HG03457 (cell line): ENCODE measurements at regions not wholly inside any gene's neighbourhood (a gene's known extent, or its start where the extent isn't known, plus 50 kb on each side); places are given as distances from the start of the nearest gene placed in this dataset.

ENCODE experiments used
- ATAC-seq: cut with Tn5 transposase; IDR thresholded peaks from one replicate; pipeline ENCODE4 v1.9.1; 2021; ENCODE audit warnings: moderate number of reproducible peaks; ENCODE audit not compliant: unreplicated experiment

GRCh38 chr16:80366023-80366422 lies 174.8 kb upstream of the DYNLRB2 start:
- no peak for ATAC-seq

DNA sequence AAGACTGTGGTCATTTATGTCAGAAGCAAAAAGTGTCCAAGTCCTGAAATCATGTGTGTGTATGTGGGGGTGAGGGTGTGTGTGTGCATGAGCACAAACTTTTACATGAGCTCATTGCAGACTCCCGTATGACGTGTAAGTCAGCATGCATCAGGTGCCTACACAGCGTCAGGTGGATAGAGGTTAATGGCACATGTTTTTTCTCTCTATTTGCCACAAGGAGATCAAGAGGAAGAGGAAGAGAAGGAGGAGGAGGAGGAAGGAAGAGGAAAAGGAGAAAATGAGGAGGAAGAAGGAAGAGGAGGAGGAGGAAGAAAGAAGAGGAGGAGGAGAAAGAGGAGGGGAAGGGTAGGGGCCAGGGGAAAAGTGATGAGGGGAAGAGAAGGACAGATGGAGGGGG lies 178.0 kb upstream of the DYNLRB2 start:
- no peak for ATAC-seq

DNA sequence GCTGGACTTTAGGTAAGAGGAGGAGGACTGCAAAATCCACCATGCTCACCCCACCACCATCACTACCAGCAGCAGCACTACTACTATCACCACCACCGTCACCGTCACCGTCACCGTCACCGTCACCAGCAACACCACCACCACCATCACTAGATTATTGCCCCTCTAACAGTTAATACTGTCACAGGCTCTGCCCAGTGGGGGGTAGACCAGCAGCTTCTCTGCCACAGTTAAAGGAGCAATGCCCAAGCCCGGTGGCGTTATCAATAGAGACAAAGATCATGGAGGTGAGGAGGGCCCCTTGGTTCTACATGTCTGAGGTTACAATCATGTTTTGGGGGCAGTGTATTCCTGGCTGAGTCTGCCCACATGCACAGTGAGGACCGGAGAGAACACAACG lies 184.4 kb upstream of the DYNLRB2 start:
- ATAC-seq: no peak

GRCh38 chr16:80355335-80355734 lies 185.5 kb upstream of the DYNLRB2 start:
- no peak for ATAC-seq

GRCh38 chr16:80350061-80350460 lies 190.7 kb upstream of the DYNLRB2 start:
- ATAC-seq: no peak

DNA sequence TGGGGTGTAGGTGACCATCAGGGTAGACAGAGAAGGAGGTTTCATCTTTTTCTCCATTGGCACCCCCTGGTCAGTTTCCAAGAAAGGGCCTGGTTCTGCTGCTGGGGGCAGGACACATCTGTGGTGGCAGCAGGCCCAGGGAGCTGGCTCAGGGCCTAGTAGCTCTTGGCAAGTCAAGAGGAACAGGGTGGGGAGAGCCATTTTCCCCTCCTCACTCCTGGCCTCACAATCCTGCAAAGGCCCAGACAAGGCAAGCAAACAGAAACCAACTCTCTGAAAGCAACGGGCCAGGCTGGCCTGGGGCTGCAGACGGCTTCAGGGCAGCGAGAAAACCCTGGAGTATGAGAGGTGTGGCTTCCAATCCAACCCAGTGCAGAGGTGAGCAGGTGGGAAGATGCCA lies 192.9 kb upstream of the DYNLRB2 start:
- no peak for ATAC-seq

GRCh38 chr16:80347002-80347401 lies 193.8 kb upstream of the DYNLRB2 start:
- no peak for ATAC-seq

DNA sequence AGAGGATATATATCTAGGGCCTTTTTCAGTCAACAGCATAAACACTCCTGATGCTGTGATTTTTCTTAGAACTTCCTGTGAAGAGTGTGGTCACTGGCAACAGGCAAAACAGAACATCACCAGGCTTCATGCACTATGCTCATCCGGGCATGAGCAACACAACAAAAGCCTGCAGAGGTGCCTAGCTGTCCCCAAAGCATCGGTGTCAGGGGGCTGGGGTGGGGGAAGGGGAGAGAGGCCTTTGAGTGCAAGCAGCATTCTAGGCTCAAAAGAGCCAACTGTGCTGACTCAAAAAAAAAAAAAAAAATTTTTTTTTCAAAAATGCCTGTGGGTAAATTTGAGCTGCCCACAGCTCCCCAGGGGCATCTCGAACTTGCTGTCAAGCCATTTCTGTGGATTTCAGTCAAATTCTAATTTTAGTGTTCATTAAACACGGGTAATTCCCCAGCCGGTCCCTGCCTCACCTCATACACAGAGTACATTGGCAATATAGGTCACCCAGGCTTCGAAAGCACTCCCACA lies 194.6 kb upstream of the DYNLRB2 start:
- no peak for ATAC-seq

DNA sequence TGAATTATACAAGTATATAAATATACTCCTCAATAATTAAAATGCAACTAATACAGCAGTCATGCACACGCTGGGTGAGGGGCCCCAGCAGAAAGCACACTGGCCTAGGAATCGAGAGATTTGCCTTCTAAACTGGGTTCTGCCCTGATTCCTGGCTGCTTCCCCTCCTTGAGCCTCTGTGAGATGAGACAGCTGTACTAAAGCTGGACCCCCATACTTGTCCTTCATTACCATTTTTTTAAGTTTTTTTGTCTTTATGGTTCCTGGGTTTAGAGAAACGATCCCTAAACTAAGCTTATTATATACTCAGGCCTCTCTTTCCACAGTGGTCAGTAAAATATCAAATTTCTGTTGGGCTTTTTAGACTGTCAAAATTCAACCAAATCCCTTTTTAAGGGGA lies 195.1 kb upstream of the DYNLRB2 start:
- ATAC-seq: no peak

DNA sequence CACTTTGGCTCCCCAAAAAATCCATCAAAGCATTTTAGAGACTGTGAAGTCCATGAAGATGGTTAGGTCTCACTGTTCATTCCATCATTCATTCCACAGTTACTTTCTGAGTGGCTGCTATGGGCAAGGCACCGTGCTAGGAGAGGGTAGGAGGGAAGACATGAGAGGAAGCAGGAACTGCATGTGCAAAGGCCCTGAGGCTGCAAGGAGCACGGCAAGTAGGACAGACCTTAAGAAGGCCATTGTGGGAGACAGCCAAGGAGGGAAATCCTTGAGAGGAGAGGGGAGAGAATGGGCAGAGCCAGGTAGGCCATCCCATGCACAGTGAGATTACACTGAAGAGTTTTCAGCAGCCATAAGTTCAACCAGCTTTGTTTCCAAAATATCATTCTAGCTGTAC lies 196.2 kb upstream of the DYNLRB2 start:
- no peak for ATAC-seq

DNA sequence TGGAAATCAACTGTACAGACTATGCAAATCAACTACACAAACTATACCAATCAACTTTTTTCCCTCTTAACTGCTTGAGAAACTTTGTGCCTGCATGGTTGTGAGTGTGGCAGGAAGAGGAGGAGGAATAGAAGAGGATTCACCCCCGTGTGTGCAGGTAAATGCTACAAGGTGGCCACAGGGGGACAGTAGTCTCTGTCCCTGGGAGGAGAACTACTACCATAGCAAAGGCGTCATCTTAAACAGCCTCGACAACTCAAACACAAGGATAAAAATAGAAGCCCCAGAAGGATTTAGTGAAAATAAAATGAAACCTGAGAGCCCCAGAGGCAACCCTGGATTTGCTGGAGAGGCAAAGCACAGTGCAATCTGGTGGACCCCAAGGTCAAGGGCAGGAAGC lies 199.5 kb upstream of the DYNLRB2 start:
- no peak for ATAC-seq

GRCh38 chr16:80337786-80338185 lies 203.0 kb upstream of the DYNLRB2 start:
- no peak for ATAC-seq

DNA sequence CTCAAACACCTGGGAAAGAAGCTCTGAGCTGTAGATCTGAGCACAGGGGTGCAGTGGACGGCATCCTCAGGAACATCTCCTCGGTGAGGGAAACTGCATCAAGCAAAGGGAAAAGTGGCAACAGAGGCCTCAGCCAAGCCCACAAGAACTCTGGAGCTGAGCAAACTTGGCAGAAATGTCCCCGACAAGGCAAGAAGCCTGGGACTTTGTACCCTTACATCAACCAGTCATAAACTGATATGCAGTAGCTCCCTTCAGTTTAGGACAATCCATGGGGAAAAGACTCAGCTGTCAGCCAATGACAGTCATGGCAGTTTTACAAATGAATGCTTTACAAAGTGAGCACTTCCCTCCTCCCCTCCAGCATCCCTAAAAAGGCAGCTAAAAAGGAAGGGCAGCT lies 210.0 kb upstream of the DYNLRB2 start:
- no peak for ATAC-seq

DNA sequence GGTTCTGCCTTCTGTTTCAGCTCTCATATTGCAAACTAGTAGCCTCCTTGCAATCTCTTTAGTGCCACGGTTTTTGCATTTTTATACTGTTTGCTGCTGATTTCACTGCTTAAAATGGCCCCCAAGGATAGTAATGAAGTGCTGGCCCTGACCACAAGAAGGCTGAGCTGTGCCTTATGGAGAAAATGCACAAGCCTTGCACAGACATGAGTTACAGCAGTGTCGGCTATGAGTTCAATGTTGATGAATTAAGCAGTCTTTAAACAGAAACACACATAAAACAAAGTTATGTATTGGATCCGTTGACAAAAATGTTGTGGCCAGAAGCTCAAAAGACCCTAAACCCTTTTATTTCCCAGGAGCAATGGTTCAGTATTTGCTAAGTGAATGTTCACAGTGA lies 210.6 kb upstream of the DYNLRB2 start:
- ATAC-seq: no peak

- no peak for ATAC-seq
Measured at GRCh38 chr16:80327740-80328139, 213.1 kb upstream of the DYNLRB2 start.

DNA sequence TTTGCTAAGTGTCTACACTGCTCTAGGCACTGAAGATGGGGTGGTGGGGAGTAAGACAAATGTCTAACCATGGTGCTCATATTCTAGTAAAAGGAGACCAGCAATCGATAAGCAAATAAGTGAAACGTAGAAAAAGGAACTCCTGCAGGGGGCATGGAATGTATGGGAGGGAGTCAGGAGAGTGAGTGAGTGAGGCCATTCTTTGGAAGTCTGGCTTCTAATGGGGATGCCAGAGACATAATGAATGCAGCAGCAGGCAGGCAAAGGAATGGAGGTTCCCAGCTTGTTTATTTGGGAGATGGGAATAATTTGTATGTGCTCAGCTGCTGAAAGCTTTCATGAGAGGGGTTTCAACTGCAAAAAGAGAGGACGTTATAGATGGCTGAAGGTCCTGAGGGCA lies 216.4 kb upstream of the DYNLRB2 start:
- ATAC-seq: no peak

- ATAC-seq: no peak
Measured at GRCh38 chr16:80323808-80324195, 217.0 kb upstream of the DYNLRB2 start.

- no peak for ATAC-seq
Measured at GRCh38 chr16:80323187-80323807, 217.5 kb upstream of the DYNLRB2 start.

GRCh38 chr16:80319181-80319580 lies 221.6 kb upstream of the DYNLRB2 start:
- no peak for ATAC-seq

DNA sequence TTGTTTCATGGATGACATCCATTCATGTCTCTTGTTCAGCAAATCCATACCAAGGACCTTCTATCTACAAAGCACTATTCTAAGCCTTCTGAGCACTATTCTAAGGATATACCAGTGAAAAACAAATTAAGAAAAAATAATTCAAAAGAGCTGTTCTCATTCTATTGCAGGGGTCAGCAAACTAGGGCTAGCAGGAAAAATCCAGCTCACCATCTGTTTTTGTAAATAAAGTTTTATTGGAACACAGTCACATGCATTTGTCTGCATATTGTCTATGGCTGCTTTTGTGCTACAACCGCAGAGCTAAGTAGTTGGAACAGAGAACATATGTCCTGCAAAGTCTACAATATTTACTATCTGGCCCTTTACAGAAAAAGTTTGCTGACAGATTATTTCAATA lies 222.7 kb upstream of the DYNLRB2 start:
- no peak for ATAC-seq

DNA sequence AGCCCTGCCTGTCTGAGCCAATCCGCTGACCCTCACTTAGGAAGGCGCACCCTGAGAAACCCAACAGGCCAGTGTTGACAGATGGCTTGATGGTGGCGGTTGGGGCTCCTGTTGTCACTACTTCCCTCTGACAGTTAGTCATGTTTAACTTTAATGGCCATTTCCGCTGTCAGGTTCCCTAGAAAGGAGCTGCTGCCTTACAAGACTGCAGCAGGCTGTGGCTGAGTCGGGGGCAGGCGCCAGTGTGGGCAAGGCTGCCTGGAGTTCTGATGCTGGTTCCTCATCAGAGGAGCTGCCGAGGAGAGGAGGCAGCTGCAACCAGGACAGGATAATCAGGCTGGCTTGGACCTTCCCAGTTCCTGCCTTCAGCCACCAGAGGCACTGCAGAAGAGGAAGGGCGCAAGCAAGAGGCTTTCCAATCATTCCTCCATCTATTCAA lies 223.2 kb upstream of the DYNLRB2 start:
- no peak for ATAC-seq

GRCh38 chr16:80317116-80317515 lies 223.7 kb upstream of the DYNLRB2 start:
- no peak for ATAC-seq

DNA sequence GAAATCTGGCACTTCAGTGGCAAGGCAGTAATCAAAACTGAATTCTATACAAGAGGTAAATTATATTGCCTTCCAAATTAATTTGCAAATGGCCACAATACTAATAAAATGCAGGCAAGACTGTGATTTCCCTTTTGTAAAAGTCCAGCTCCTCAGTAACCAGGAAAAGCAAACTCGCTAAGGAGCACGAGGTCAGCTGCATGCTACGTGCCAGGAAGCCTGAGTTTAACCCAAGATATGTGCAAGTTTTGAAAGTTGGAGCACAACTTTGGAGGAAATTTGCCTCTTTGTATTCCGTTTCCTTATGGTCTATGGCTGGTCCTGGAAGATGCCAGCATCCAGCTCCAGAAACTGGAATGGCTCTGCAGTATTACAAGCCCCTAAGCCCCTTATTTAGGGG lies 226.8 kb upstream of the DYNLRB2 start:
- ATAC-seq: no peak
